ENCODE measurements at regions not wholly inside any gene's neighbourhood (a gene's known extent, or its start where the extent isn't known, plus 50 kb on each side); places are given as distances from the start of the nearest gene placed in this dataset.
A peak's percentile ranks its signal among the peaks of the same experiment; 100 is the strongest.

GRCh38 chr6:74253261-74253660 is 557.3 kb downstream of the CD109 start:
- no peaks in the 10 kb centered on the region for H3K9me3 Mint-ChIP-seq (ENCODE audit: unreplicated experiment)
- no peak overlapping the region for H3K4me3 Mint-ChIP-seq (ENCODE audit: unreplicated experiment)
- peaks cover 5% of the 10 kb centered on the region for H3K36me3 Mint-ChIP-seq (ENCODE audit: low read depth, unreplicated experiment)
- H3K27ac Mint-ChIP-seq (ENCODE audit: unreplicated experiment): no peak overlapping the region
- peaks cover 20% of the 10 kb centered on the region for H3K4me1 Mint-ChIP-seq (ENCODE audit: unreplicated experiment)
- no peak for TF ChIP-seq CTCF (IDR thresholded peaks at IDR 0.05; ENCODE audit: unreplicated experiment)
- H3K27me3 Mint-ChIP-seq (ENCODE audit: unreplicated experiment): peaks cover 1% of the 10 kb centered on the region
- DNase-seq (ENCODE audit: low spot score): no peak

- peaks cover 21% of the 10 kb centered on the region for H3K4me1 Mint-ChIP-seq (ENCODE audit: unreplicated experiment)
- no peak for TF ChIP-seq CTCF (IDR thresholded peaks at IDR 0.05; ENCODE audit: unreplicated experiment)
- H3K4me3 Mint-ChIP-seq (ENCODE audit: unreplicated experiment): no peak overlapping the region
- DNase-seq (ENCODE audit: low spot score): no peak
- H3K27ac Mint-ChIP-seq (ENCODE audit: unreplicated experiment): no peak overlapping the region
- no peaks in the 10 kb centered on the region for H3K36me3 Mint-ChIP-seq (ENCODE audit: low read depth, unreplicated experiment)
- no peaks in the 10 kb centered on the region for H3K9me3 Mint-ChIP-seq (ENCODE audit: unreplicated experiment)
- peaks cover 1% of the 10 kb centered on the region for H3K27me3 Mint-ChIP-seq (ENCODE audit: unreplicated experiment)
Observed at GRCh38 chr6:74250161-74250818, 554.3 kb downstream of the CD109 start.

GRCh38 chr6:74249658-74250057 is 553.7 kb downstream of the CD109 start:
- no peaks in the 10 kb centered on the region for H3K9me3 Mint-ChIP-seq (ENCODE audit: unreplicated experiment)
- no peaks in the 10 kb centered on the region for H3K36me3 Mint-ChIP-seq (ENCODE audit: low read depth, unreplicated experiment)
- TF ChIP-seq CTCF (IDR thresholded peaks at IDR 0.05; ENCODE audit: unreplicated experiment): no peak
- no peak overlapping the region for H3K4me3 Mint-ChIP-seq (ENCODE audit: unreplicated experiment)
- H3K27ac Mint-ChIP-seq (ENCODE audit: unreplicated experiment): peak overlapping the region; percentile 87
- DNase-seq (ENCODE audit: low spot score): no peak
- H3K27me3 Mint-ChIP-seq (ENCODE audit: unreplicated experiment): peaks cover 1% of the 10 kb centered on the region
- peaks cover 21% of the 10 kb centered on the region for H3K4me1 Mint-ChIP-seq (ENCODE audit: unreplicated experiment)

GRCh38 chr6:74248966-74249365 is 553.0 kb downstream of the CD109 start:
- H3K27me3 Mint-ChIP-seq (ENCODE audit: unreplicated experiment): no peaks in the 10 kb centered on the region
- H3K4me1 Mint-ChIP-seq (ENCODE audit: unreplicated experiment): peaks cover 21% of the 10 kb centered on the region
- TF ChIP-seq CTCF (IDR thresholded peaks at IDR 0.05; ENCODE audit: unreplicated experiment): no peak
- peak overlapping the region; percentile 87 for H3K27ac Mint-ChIP-seq (ENCODE audit: unreplicated experiment)
- H3K4me3 Mint-ChIP-seq (ENCODE audit: unreplicated experiment): no peak overlapping the region
- no peak for DNase-seq (ENCODE audit: low spot score)
- no peaks in the 10 kb centered on the region for H3K36me3 Mint-ChIP-seq (ENCODE audit: low read depth, unreplicated experiment)
- no peaks in the 10 kb centered on the region for H3K9me3 Mint-ChIP-seq (ENCODE audit: unreplicated experiment)

- no peaks in the 10 kb centered on the region for H3K9me3 Mint-ChIP-seq (ENCODE audit: unreplicated experiment)
- no peak overlapping the region for H3K27ac Mint-ChIP-seq (ENCODE audit: unreplicated experiment)
- H3K4me1 Mint-ChIP-seq (ENCODE audit: unreplicated experiment): peaks cover 3% of the 10 kb centered on the region
- peaks cover 2% of the 10 kb centered on the region for H3K27me3 Mint-ChIP-seq (ENCODE audit: unreplicated experiment)
- H3K36me3 Mint-ChIP-seq (ENCODE audit: low read depth, unreplicated experiment): no peaks in the 10 kb centered on the region
- DNase-seq (ENCODE audit: low spot score): peak; percentile 21
- TF ChIP-seq CTCF (IDR thresholded peaks at IDR 0.05; ENCODE audit: unreplicated experiment): no peak
- H3K4me3 Mint-ChIP-seq (ENCODE audit: unreplicated experiment): no peak overlapping the region
Observed at GRCh38 chr6:74222768-74223333, 526.8 kb downstream of the CD109 start.

Data from endothelial cell (in vitro differentiated cells).